Caki2 (cell line): ENCODE measurements at regions not wholly inside any gene's neighbourhood (a gene's known extent, or its start where the extent isn't known, plus 50 kb on each side); places are given as distances from the start of the nearest gene placed in this dataset.
"Not testable (repeated sequence)": the region's sequence is repeated elsewhere in the genome, so short reads cannot be mapped to it uniquely, and the experiment has no call there.

Experiments used
- DNase-seq: peaks from one replicate; pipeline ENCODE4 v3.0.0-alpha.2; 2015; ENCODE audit warnings: low read depth
- in situ Hi-C: cut with HindIII; loops from 2 replicates; pipeline ENCODE4 v1.10.0; 2016; ENCODE audit warnings: low sequenced_read_pairs, low pct_unique_long_range_greater_than_20kb, mixed read lengths

- no peak for DNase-seq
- in situ Hi-C loops: no loop called here
These were observed 198.6 kb downstream of the SOX4 start for GRCh38 chr6:21792177-21792576.

- in situ Hi-C loops, DNase-seq: not testable (repeated sequence)
These were observed 203.4 kb downstream of the SOX4 start for GRCh38 chr6:21796979-21797378.

GRCh38 chr6:21798468-21798867, 204.9 kb downstream of the SOX4 start:
- DNase-seq: no peak
- in situ Hi-C loops: no loop called here

- DNase-seq: no peak
- in situ Hi-C loops: no loop called here
These were observed 206.8 kb downstream of the SOX4 start for GRCh38 chr6:21800330-21800729.

GRCh38 chr6:21800948-21801438, 207.4 kb downstream of the SOX4 start:
- peak; percentile 87 for DNase-seq
- in situ Hi-C loops: no loop called here

- in situ Hi-C loops: no loop called here
These were observed 208.1 kb downstream of the SOX4 start for GRCh38 chr6:21801446-21802174.

GRCh38 chr6:21802175-21802822, 208.7 kb downstream of the SOX4 start:
- in situ Hi-C loops: no loop called here
- no peak for DNase-seq

More at GRCh38 chr6:21801446-21802174, 208.1 kb downstream of the SOX4 start:
- no peak for DNase-seq

GRCh38 chr6:21804941-21805610, 211.5 kb downstream of the SOX4 start:
- in situ Hi-C loops: no loop called here
- DNase-seq: no peak

- in situ Hi-C loops: no loop called here
- no peak for DNase-seq
These were observed 213.9 kb downstream of the SOX4 start for GRCh38 chr6:21807299-21808044.

- DNase-seq: peak; percentile 39
- in situ Hi-C loops: no loop called here
These were observed 214.5 kb downstream of the SOX4 start for GRCh38 chr6:21808045-21808470.

- in situ Hi-C loops: no loop called here
- DNase-seq: peak; percentile 31
These were observed 215.1 kb downstream of the SOX4 start for GRCh38 chr6:21808551-21809242.

GRCh38 chr6:21811484-21811883, 217.9 kb downstream of the SOX4 start:
- in situ Hi-C loops: no loop called here

GRCh38 chr6:21816231-21816630, 222.7 kb downstream of the SOX4 start:
- no peak for DNase-seq
- in situ Hi-C loops: no loop called here

More at GRCh38 chr6:21811484-21811883, 217.9 kb downstream of the SOX4 start:
- no peak for DNase-seq

GRCh38 chr6:21820442-21820841, 226.9 kb downstream of the SOX4 start:
- in situ Hi-C loops: no loop called here
- no peak for DNase-seq

GRCh38 chr6:21823371-21823770, 229.8 kb downstream of the SOX4 start:
- in situ Hi-C loops: no loop called here
- no peak for DNase-seq

- in situ Hi-C loops: no loop called here
- no peak for DNase-seq
These were observed 231.1 kb downstream of the SOX4 start for GRCh38 chr6:21824431-21825177.

GRCh38 chr6:21826023-21826422, 232.5 kb downstream of the SOX4 start:
- peak; percentile 71 for DNase-seq

More at GRCh38 chr6:21826023-21826422, 232.5 kb downstream of the SOX4 start:
- in situ Hi-C loops: no loop called here
